Hematopoietic multipotent progenitor cell treated with erythropoietin and hydrocortisone succinate and interleukin-3 and kit ligand, for 17 days (in vitro differentiated cells): ENCODE measurements at regions not wholly inside any gene's neighbourhood (a gene's known extent, or its start where the extent isn't known, plus 50 kb on each side); places are given as distances from the start of the nearest gene placed in this dataset.

ENCODE experiments used
- DNase-seq: peaks from one replicate; pipeline ENCODE4 v3.0.0-alpha.2; 2015; ENCODE audit warnings: low spot score

GRCh38 chr1:173400387-173400995, 76.6 kb upstream of the PRDX6 start:
- no peak for DNase-seq

- DNase-seq, result no peak
Measured at GRCh38 chr1:173403996-173404395, 73.1 kb upstream of the PRDX6 start.

GRCh38 chr1:173405281-173405680, 71.9 kb upstream of the PRDX6 start:
- DNase-seq, result no peak

- no peak for DNase-seq
Measured at GRCh38 chr1:173405834-173406233, 71.3 kb upstream of the PRDX6 start.

- DNase-seq, result peak; percentile 25
Measured at GRCh38 chr1:173406783-173407230, 70.3 kb upstream of the PRDX6 start.

- DNase-seq, result no peak
Measured at GRCh38 chr1:173407846-173408245, 69.3 kb upstream of the PRDX6 start.

- no peak for DNase-seq
Measured at GRCh38 chr1:173408886-173409285, 68.2 kb upstream of the PRDX6 start.

- no peak for DNase-seq
Measured at GRCh38 chr1:173409613-173410012, 67.5 kb upstream of the PRDX6 start.

- DNase-seq, result no peak
Measured at GRCh38 chr1:173410133-173410793, 66.9 kb upstream of the PRDX6 start.

GRCh38 chr1:173410794-173411236, 66.3 kb upstream of the PRDX6 start:
- DNase-seq, result no peak

GRCh38 chr1:173411835-173412742, 65.0 kb upstream of the PRDX6 start:
- no peak for DNase-seq

GRCh38 chr1:173413271-173413707, 63.8 kb upstream of the PRDX6 start:
- no peak for DNase-seq

- DNase-seq, result no peak
Measured at GRCh38 chr1:173414136-173414535, 63.0 kb upstream of the PRDX6 start.

- no peak for DNase-seq
Measured at GRCh38 chr1:173414539-173415226, 62.5 kb upstream of the PRDX6 start.

GRCh38 chr1:173415490-173415889, 61.6 kb upstream of the PRDX6 start:
- no peak for DNase-seq

GRCh38 chr1:173415905-173416450, 61.2 kb upstream of the PRDX6 start:
- DNase-seq, result no peak

- DNase-seq, result no peak
Measured at GRCh38 chr1:173417563-173417962, 59.6 kb upstream of the PRDX6 start.

GRCh38 chr1:173418107-173418985, 58.8 kb upstream of the PRDX6 start:
- no peak for DNase-seq

GRCh38 chr1:173420330-173420806, 56.8 kb upstream of the PRDX6 start:
- DNase-seq, result peak; percentile 91

- no peak for DNase-seq
Measured at GRCh38 chr1:173421286-173421685, 55.8 kb upstream of the PRDX6 start.

GRCh38 chr1:173421789-173422188, 55.3 kb upstream of the PRDX6 start:
- DNase-seq, result no peak
